ENCODE measurements at regions not wholly inside any gene's neighbourhood (a gene's known extent, or its start where the extent isn't known, plus 50 kb on each side); places are given as distances from the start of the nearest gene placed in this dataset.

- ATAC-seq (ENCODE audit: low read depth) (no peak), DNase-seq (ENCODE audit: low spot score) (no peak)
- Histone ChIP-seq H3K27me3 (ENCODE audit: insufficient read depth, poor library complexity, severe bottlenecking) (no peaks in the 10 kb centered on the region), H3K4me1 (ENCODE audit: insufficient read depth, poor library complexity, severe bottlenecking) (no peaks in the 10 kb centered on the region), H3K36me3 (ENCODE audit: low read depth) (no peaks in the 10 kb centered on the region), H3K4me3 (ENCODE audit: severe bottlenecking) (no peak overlapping the region), H3K27ac (ENCODE audit: poor library complexity, severe bottlenecking) (no peak overlapping the region), H3K9me3 (ENCODE audit: severe bottlenecking) (no peaks in the 10 kb centered on the region)
- no peak for TF ChIP-seq CTCF (IDR thresholded peaks at IDR 0.05; ENCODE audit: poor library complexity, severe bottlenecking)
Measured at GRCh38 chr12:127531542-127531941, 735.4 kb upstream of the TMEM132C start.

GRCh38 chr12:127533353-127533752 lies 733.6 kb upstream of the TMEM132C start:
- Histone ChIP-seq H3K4me3 (ENCODE audit: severe bottlenecking) (no peak overlapping the region), H3K27me3 (ENCODE audit: insufficient read depth, poor library complexity, severe bottlenecking) (no peaks in the 10 kb centered on the region), H3K4me1 (ENCODE audit: insufficient read depth, poor library complexity, severe bottlenecking) (no peaks in the 10 kb centered on the region), H3K27ac (ENCODE audit: poor library complexity, severe bottlenecking) (no peak overlapping the region), H3K36me3 (ENCODE audit: low read depth) (no peaks in the 10 kb centered on the region), H3K9me3 (ENCODE audit: severe bottlenecking) (no peaks in the 10 kb centered on the region)
- ATAC-seq (ENCODE audit: low read depth) (no peak), DNase-seq (ENCODE audit: low spot score) (no peak)
- TF ChIP-seq CTCF (IDR thresholded peaks at IDR 0.05; ENCODE audit: poor library complexity, severe bottlenecking), result no peak

DNA sequence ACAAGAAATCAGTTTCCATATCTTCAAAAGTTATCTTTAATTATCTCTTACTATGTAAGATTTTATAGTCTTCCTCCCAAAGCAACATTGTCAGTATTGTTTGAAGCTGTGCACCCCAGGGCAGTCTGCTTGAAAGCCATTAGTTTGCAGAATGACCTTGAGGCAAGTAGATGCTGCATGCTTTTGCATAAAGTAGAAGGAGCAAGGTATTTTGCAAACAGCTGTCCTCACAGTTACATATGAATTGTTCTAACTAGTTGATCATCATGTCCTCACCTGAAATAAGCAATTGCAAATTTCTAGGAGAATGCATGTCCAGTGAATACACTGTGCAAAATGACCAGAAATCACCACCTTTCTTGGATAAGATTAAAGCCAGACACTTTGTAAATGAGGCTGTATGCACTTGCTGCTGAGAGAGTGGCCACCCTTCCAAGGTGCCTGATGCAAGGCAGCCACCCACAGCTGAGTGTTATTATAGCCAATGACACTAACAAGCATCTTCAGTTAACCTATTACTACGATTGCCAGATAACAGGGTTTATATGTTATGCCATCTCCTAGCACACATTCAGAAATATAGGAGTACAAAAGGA lies 730.0 kb upstream of the TMEM132C start:
- no peaks in the 10 kb centered on the region for H3K27me3 ChIP-seq (ENCODE audit: insufficient read depth, poor library complexity, severe bottlenecking)
- H3K9me3 ChIP-seq (ENCODE audit: severe bottlenecking), result no peaks in the 10 kb centered on the region
- no peaks in the 10 kb centered on the region for H3K36me3 ChIP-seq (ENCODE audit: low read depth)
- H3K27ac ChIP-seq (ENCODE audit: poor library complexity, severe bottlenecking), result no peak overlapping the region
- H3K4me1 ChIP-seq (ENCODE audit: insufficient read depth, poor library complexity, severe bottlenecking), result no peaks in the 10 kb centered on the region
- no peak overlapping the region for H3K4me3 ChIP-seq (ENCODE audit: severe bottlenecking)
- TF ChIP-seq CTCF (IDR thresholded peaks at IDR 0.05; ENCODE audit: poor library complexity, severe bottlenecking), result no peak
- DNase-seq (ENCODE audit: low spot score) (no peak), ATAC-seq (ENCODE audit: low read depth) (no peak)

GRCh38 chr12:127538316-127538715 lies 728.7 kb upstream of the TMEM132C start:
- Histone ChIP-seq H3K36me3 (ENCODE audit: low read depth) (no peaks in the 10 kb centered on the region), H3K27ac (ENCODE audit: poor library complexity, severe bottlenecking) (no peak overlapping the region), H3K4me3 (ENCODE audit: severe bottlenecking) (no peak overlapping the region), H3K27me3 (ENCODE audit: insufficient read depth, poor library complexity, severe bottlenecking) (no peaks in the 10 kb centered on the region), H3K4me1 (ENCODE audit: insufficient read depth, poor library complexity, severe bottlenecking) (no peaks in the 10 kb centered on the region), H3K9me3 (ENCODE audit: severe bottlenecking) (no peaks in the 10 kb centered on the region)
- TF ChIP-seq CTCF (IDR thresholded peaks at IDR 0.05; ENCODE audit: poor library complexity, severe bottlenecking), result no peak
- no peak for DNase-seq (ENCODE audit: low spot score)
- no peak for ATAC-seq (ENCODE audit: low read depth)

- no peak for ATAC-seq (ENCODE audit: low read depth)
- no peaks in the 10 kb centered on the region for H3K4me1 ChIP-seq (ENCODE audit: insufficient read depth, poor library complexity, severe bottlenecking)
- H3K27ac ChIP-seq (ENCODE audit: poor library complexity, severe bottlenecking), result no peak overlapping the region
- H3K36me3 ChIP-seq (ENCODE audit: low read depth), result no peaks in the 10 kb centered on the region
- no peaks in the 10 kb centered on the region for H3K27me3 ChIP-seq (ENCODE audit: insufficient read depth, poor library complexity, severe bottlenecking)
- H3K9me3 ChIP-seq (ENCODE audit: severe bottlenecking), result no peaks in the 10 kb centered on the region
- DNase-seq (ENCODE audit: low spot score), result no peak
- no peak overlapping the region for H3K4me3 ChIP-seq (ENCODE audit: severe bottlenecking)
- TF ChIP-seq CTCF (IDR thresholded peaks at IDR 0.05; ENCODE audit: poor library complexity, severe bottlenecking), result no peak
Measured at GRCh38 chr12:127539226-127539858, 727.6 kb upstream of the TMEM132C start.
